T-helper 1 cell treated with Interleukin-12 subunit alpha and Interleukin-12 subunit beta and Interleukin-4 antibody, amounts not matched to agents 30 μg/mL and 1 μg/mL, for 36 hours (primary cell): ENCODE measurements at regions not wholly inside any gene's neighbourhood (a gene's known extent, or its start where the extent isn't known, plus 50 kb on each side); places are given as distances from the start of the nearest gene placed in this dataset.
"Not testable (repeated sequence)": the region's sequence is repeated elsewhere in the genome, so short reads cannot be mapped to it uniquely, and the experiment has no call there.

Experiments used
- H3K27ac Mint-ChIP-seq: one replicate; pipeline ENCODE4 v1.8.0; 2021; ENCODE audit warnings: mild to moderate bottlenecking, mixed read lengths
- H3K27me3 Mint-ChIP-seq: one replicate; pipeline ENCODE4 v1.8.0; 2021; ENCODE audit warnings: low read depth, mixed read lengths
- H3K36me3 Mint-ChIP-seq: one replicate; pipeline ENCODE4 v1.8.0; 2021; ENCODE audit warnings: low read depth, mixed read lengths
- H3K4me1 Mint-ChIP-seq: one replicate; pipeline ENCODE4 v1.8.0; 2021; ENCODE audit warnings: low read depth, mixed read lengths
- H3K4me3 Mint-ChIP-seq: one replicate; pipeline ENCODE4 v1.8.0; 2021; ENCODE audit warnings: mild to moderate bottlenecking, moderate library complexity, mixed read lengths
- H3K9me3 Mint-ChIP-seq: one replicate; pipeline ENCODE4 v1.8.0; 2021; ENCODE audit warnings: mixed read lengths

DNA sequence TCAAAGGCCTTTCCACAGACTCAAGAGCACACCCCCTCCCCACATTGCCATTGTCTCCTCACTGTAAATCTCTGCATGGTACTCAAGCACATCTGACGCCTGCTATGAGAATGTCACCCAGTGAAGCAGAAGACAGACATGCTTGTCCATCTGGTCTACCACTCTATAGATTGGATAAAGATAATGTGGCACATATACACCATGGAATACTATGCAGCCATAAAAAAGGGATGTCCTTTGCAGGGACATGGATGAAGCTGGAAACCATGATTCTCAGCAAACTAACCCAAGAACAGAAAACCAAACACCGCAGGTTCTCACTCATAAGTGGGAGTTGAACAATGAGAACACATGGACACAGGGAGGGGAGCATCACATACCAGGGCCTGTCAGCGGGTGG, 503.4 kb upstream of the RUNX1 start:
- H3K27ac Mint-ChIP-seq, H3K9me3 Mint-ChIP-seq, H3K36me3 Mint-ChIP-seq, H3K4me3 Mint-ChIP-seq, H3K27me3 Mint-ChIP-seq, H3K4me1 Mint-ChIP-seq: not testable (repeated sequence)

- H3K9me3 Mint-ChIP-seq = peaks cover 3% of the 10 kb centered on the region
These were observed 500.0 kb upstream of the RUNX1 start for GRCh38 chr21:35548904-35549615.

DNA sequence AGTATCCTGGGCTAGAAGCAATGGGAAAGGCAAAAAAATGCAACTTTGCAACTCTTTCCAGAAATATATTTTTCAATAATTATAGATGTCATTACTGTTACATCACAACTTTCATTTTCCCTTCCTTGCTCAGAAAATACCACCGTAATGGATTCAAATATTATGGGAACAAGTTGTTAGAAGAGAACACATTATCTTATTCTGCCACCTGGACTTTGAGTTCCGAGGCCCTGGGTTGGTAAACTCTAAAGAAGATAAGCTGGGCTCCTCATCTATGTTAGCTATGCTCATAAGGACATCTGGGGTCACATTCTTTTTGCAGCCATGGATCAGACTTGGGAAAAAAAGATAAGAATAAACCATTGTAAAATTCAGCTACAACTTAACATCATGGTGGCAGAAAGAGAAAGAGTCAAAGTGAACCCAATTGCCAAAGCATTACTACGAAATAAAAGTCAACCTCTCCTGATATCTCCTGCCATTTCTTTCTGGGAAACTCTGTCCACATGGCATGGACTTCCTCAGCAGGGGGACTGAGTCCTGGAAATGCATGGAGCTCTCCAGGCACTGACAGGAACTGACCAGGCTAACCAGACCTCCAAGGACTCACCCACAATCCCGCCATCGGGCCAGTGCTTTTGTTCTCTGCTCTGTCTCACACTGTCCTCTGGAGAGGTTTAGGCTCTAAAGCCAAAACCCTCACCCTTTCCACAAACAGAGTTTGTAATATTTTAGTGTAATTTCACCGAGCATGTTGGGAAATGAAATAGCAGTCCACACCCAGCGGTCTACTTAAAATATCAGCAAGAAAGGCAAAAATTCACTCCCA, 499.1 kb upstream of the RUNX1 start:
- H3K4me3 Mint-ChIP-seq = no peak overlapping the region
- peaks cover 13% of the 10 kb centered on the region for H3K27me3 Mint-ChIP-seq
- H3K36me3 Mint-ChIP-seq = no peaks in the 10 kb centered on the region
- peaks cover 3% of the 10 kb centered on the region for H3K9me3 Mint-ChIP-seq
- no peaks in the 10 kb centered on the region for H3K4me1 Mint-ChIP-seq
- H3K27ac Mint-ChIP-seq = no peak overlapping the region

More at GRCh38 chr21:35548904-35549615, 500.0 kb upstream of the RUNX1 start:
- Mint-ChIP-seq H3K27ac (no peak overlapping the region), H3K4me3 (no peak overlapping the region), H3K4me1 (no peaks in the 10 kb centered on the region), H3K36me3 (no peaks in the 10 kb centered on the region), H3K27me3 (peaks cover 8% of the 10 kb centered on the region)

DNA sequence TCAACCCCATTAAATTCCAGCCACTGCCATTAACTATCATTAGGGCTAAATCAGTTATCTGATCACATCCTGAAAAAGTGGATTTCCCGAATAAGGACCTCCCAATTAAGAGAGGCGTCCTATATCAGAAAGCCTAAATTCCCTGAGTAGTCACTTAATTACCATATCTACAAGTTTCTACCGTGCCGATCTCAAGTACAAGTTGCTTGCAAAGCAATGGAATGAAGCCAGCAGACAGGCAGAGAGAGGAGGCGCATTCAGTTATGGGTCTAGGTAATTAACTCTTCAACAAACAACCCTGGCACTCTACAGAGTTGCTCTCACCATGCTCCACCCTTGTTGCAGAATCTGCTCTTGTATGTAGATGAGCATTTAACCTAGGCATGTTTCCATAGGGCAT, 494.6 kb upstream of the RUNX1 start:
- peaks cover 3% of the 10 kb centered on the region for H3K9me3 Mint-ChIP-seq
- H3K4me1 Mint-ChIP-seq = no peaks in the 10 kb centered on the region
- no peaks in the 10 kb centered on the region for H3K36me3 Mint-ChIP-seq
- H3K27me3 Mint-ChIP-seq = peaks cover 25% of the 10 kb centered on the region
- H3K4me3 Mint-ChIP-seq = no peak overlapping the region
- no peak overlapping the region for H3K27ac Mint-ChIP-seq

- no peak overlapping the region for H3K4me3 Mint-ChIP-seq
- H3K27me3 Mint-ChIP-seq = peaks cover 24% of the 10 kb centered on the region
- no peak overlapping the region for H3K27ac Mint-ChIP-seq
- H3K36me3 Mint-ChIP-seq = peaks cover under 1% of the 10 kb centered on the region
- H3K9me3 Mint-ChIP-seq = peaks cover 13% of the 10 kb centered on the region
- H3K4me1 Mint-ChIP-seq = no peaks in the 10 kb centered on the region
These were observed 492.0 kb upstream of the RUNX1 start for GRCh38 chr21:35540950-35541638.

GRCh38 chr21:35538386-35538785, 489.3 kb upstream of the RUNX1 start:
- Mint-ChIP-seq H3K4me3 (no peak overlapping the region), H3K27ac (no peak overlapping the region), H3K27me3 (peaks cover 12% of the 10 kb centered on the region), H3K4me1 (no peaks in the 10 kb centered on the region), H3K9me3 (peaks cover 34% of the 10 kb centered on the region), H3K36me3 (peaks cover 5% of the 10 kb centered on the region)

DNA sequence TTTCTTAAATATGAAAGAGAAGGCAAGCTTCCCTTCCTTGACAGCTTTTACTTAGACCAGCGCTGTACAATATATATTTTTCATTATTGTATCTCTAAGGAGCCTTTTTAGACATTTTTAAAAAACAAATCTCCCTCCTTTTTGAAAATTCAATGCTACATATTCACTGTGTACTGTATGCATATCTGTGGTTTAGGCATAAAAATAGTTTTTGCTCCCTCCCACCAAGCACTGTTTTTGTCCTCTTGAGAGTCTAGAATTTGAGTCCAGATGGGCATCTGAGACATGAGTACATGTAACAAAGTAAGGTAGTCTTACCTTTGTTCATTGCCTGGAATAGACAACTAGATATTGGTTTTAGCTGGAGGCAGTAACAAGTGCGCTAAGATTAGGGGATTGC, 488.5 kb upstream of the RUNX1 start:
- no peak overlapping the region for H3K27ac Mint-ChIP-seq
- H3K9me3 Mint-ChIP-seq = peaks cover 34% of the 10 kb centered on the region
- no peaks in the 10 kb centered on the region for H3K4me1 Mint-ChIP-seq
- no peak overlapping the region for H3K4me3 Mint-ChIP-seq
- peaks cover 5% of the 10 kb centered on the region for H3K36me3 Mint-ChIP-seq
- H3K27me3 Mint-ChIP-seq = peaks cover 8% of the 10 kb centered on the region

- Mint-ChIP-seq H3K4me3 (no peak overlapping the region), H3K27ac (no peak overlapping the region), H3K27me3 (no peaks in the 10 kb centered on the region), H3K36me3 (peaks cover 6% of the 10 kb centered on the region), H3K4me1 (peaks cover 9% of the 10 kb centered on the region), H3K9me3 (peaks cover 34% of the 10 kb centered on the region)
These were observed 484.8 kb upstream of the RUNX1 start for GRCh38 chr21:35533893-35534292.

DNA sequence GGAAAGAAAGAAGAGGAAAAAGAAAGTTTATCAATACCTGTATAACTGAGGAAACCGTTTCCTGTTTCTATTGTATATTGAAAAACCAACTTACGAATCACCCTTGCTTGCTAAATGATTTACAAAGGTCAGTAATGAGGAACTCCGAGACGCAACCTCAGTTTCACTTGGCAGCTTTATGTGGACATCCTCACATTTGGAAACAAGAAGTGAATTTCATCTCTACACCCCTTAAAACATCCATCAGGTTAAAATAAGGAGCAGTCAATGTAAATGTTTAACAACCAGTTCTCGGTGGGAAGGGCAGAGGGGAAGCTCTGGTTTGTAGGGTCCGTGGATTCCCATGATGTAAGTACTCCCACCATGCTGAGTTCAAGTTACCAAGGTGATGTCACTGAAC, 481.7 kb upstream of the RUNX1 start:
- H3K9me3 Mint-ChIP-seq = peaks cover 20% of the 10 kb centered on the region
- peaks cover 32% of the 10 kb centered on the region for H3K4me1 Mint-ChIP-seq
- peaks cover 4% of the 10 kb centered on the region for H3K36me3 Mint-ChIP-seq
- no peak overlapping the region for H3K27ac Mint-ChIP-seq
- no peak overlapping the region for H3K4me3 Mint-ChIP-seq
- no peaks in the 10 kb centered on the region for H3K27me3 Mint-ChIP-seq

GRCh38 chr21:35529171-35529863, 480.2 kb upstream of the RUNX1 start:
- Mint-ChIP-seq H3K36me3 (peaks cover 4% of the 10 kb centered on the region), H3K9me3 (peaks cover 6% of the 10 kb centered on the region), H3K27ac (peak overlapping the region; percentile 94), H3K4me3 (peak overlapping the region; percentile 73), H3K4me1 (peaks cover 43% of the 10 kb centered on the region), H3K27me3 (no peaks in the 10 kb centered on the region)

DNA sequence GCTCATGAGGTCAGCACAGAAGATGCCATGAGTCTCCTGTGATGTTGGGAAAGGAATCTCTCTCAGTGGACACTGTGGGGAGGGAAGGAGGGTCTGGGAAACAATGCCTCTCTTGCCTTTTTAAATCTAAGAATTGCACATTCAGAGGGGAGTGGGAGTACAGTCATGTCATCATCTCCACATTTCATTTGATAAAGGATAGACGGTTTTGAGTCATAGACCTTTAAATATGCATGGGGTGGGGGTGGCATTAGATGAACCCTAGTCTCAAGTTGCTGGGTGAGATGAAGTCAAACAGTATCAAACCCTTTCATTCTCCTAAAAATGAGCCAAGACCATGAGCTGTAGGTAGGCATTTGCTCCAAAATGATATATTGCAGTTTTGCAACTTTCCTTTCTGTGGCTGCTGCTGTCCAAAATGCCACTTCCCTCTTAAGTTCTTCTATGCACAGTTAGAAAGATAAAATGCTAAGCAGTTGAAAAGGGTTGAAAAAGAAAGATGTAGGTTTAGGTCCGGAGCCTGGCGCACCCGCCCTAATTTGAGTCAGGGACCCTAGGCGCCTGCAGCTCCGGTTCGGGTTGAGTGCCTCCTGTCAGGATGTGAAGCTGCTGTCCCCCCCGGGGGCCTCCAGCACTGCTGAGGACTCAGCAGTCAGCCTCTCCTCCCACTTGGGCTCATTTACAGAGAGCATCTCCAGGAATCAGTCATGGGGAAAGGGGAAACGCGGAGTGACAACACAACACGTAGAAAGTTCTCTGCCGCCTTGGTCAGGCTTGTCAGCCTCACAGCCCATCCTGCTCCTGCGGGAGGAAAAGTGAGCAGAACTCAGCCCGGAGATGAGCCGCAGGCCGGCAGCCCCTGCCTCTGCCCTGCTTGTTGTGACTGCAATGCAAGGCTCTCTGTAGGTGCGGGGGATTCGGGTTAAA, 479.3 kb upstream of the RUNX1 start:
- Mint-ChIP-seq H3K9me3 (no peaks in the 10 kb centered on the region), H3K27me3 (no peaks in the 10 kb centered on the region), H3K36me3 (peaks cover 1% of the 10 kb centered on the region), H3K4me1 (peaks cover 43% of the 10 kb centered on the region), H3K27ac (peak overlapping the region; percentile 94), H3K4me3 (peak overlapping the region; percentile 73)

DNA sequence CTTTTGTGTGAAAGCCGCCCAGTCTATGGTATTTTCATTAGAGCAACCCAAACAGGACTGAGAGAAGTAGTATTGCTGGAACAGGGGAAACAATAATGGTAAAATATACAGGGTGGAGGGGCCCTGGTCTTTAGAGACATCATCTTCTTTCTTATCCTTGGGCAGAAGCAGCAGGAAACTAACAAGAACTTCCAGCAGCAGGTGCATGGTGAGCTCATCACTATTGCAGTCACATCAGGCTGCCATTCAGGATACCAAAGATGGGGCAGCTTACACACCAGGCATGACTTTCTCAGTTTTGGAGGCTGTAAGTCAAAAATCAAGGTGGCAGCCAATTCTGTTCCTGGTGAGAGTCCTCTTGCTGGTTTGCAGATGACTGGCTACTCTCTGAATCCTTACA, 478.3 kb upstream of the RUNX1 start:
- Mint-ChIP-seq H3K27ac (no peak overlapping the region), H3K9me3 (no peaks in the 10 kb centered on the region), H3K4me3 (no peak overlapping the region), H3K4me1 (peaks cover 43% of the 10 kb centered on the region), H3K36me3 (peaks cover 1% of the 10 kb centered on the region), H3K27me3 (no peaks in the 10 kb centered on the region)

DNA sequence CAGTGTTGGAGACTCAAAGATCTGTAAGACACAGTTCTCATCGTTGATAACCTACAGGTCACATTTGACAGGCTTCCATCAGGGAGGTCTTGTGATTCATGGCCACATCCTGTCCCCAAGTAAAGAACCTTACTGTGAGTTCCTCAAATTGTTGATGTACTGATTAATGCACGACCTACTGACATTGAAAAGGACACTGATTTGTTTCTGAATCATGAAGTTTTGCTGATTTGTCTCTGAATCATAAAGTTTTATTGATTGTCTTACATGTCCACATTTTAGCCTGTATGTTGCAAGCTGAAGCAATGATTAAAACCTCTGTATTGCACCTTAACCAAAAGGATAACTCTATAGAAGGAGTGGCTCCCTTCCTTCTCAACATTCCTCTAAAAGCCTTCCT, 476.3 kb upstream of the RUNX1 start:
- Mint-ChIP-seq H3K27ac (no peak overlapping the region), H3K4me1 (peaks cover 41% of the 10 kb centered on the region)

More for the DNA sequence above, 476.3 kb upstream of the RUNX1 start:
- no peaks in the 10 kb centered on the region for H3K9me3 Mint-ChIP-seq
- H3K4me3 Mint-ChIP-seq = no peak overlapping the region
- peaks cover 1% of the 10 kb centered on the region for H3K36me3 Mint-ChIP-seq
- no peaks in the 10 kb centered on the region for H3K27me3 Mint-ChIP-seq
